GM18519 (cell line): ENCODE measurements at regions not wholly inside any gene's neighbourhood (a gene's known extent, or its start where the extent isn't known, plus 50 kb on each side); places are given as distances from the start of the nearest gene placed in this dataset.

Experiments
- ATAC-seq: cut with Tn5 transposase; IDR thresholded peaks from one replicate; pipeline ENCODE4 v1.9.1; 2021; ENCODE audit warnings: mild to moderate bottlenecking, moderate library complexity; ENCODE audit not compliant: unreplicated experiment, low FRiP score

- no peak for ATAC-seq
Measured at GRCh38 chr4:123250843-123251242, 145.8 kb upstream of the SPRY1 start.

DNA sequence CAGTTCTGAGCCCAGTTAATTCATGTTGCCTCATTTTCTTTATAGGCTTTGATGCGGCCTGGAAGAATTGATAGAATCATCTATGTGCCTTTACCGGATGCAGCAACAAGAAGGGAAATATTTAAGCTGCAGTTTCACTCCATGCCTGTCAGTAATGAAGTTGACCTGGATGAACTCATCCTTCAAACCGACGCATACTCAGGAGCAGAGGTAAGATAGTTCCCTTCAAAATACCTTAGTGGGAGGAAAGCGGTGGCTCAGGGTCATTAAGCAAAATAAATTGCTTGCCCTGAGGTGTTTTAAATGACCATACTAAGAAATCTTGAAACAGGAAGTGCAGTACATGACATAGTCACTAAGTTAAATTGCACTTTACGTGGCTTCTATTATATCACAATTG, 140.6 kb upstream of the SPRY1 start:
- no peak for ATAC-seq

- ATAC-seq = no peak
Measured at GRCh38 chr4:123256901-123257300, 139.7 kb upstream of the SPRY1 start.

DNA sequence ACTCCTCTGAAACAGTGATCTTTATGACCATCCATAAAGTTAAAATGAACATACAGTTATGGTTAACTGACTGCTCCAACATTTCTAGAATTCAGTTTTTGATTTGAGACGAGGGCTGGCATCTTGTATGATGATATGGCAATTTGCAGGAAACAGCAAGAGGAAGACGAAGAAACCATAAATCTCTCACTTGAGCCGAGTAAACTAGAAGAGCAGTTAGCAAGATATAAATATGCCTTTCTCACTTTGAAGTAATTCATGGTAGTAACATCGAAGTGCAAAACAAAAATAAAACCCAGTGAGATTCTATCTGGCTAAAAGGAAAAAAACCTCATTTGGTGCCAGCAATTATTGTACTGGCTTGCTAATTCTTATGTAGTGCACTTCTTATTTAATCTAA, 139.0 kb upstream of the SPRY1 start:
- no peak for ATAC-seq

- no peak for ATAC-seq
Measured at GRCh38 chr4:123259676-123260646, 136.6 kb upstream of the SPRY1 start.

DNA sequence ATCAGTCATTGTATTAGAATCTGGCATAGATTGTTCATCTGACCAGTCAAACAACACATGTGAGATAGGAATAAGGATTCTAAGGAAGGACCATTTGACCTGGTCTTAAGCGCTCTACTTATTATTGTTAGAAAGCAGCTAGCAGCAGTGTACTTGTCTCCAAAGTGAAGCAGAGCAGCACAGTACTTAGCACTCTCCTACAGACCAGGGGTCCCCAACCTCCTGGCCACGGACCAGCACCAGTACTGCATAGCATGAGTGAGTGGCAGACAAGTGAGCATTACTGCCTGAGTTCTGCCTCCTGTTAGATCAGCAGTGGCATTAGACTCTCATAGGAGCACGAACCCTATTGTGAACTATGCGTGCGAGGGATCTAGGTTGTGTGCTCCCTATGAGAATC, 135.9 kb upstream of the SPRY1 start:
- no peak for ATAC-seq

GRCh38 chr4:123262080-123262479, 134.5 kb upstream of the SPRY1 start:
- ATAC-seq = no peak

DNA sequence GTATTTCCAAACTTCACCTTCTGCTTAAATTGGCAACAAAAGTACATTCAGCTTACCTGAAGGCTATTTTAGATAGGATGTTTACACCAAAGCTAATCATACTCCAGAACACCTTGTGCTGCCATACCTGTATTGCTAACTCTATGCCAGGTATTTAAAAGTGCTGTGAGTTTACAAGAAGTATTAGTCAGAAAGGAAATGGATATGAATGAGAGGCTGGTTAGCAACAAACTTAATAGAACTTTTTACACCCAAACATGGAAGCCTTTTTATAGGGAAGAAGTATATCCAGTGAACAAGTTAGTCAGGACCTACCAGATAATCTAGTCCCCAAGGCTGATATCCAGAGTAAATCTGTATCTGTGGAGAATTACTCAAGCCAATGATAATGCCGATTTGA, 131.2 kb upstream of the SPRY1 start:
- no peak for ATAC-seq

- ATAC-seq = no peak
Measured at GRCh38 chr4:123266221-123266620, 130.4 kb upstream of the SPRY1 start.

GRCh38 chr4:123278755-123279154, 117.8 kb upstream of the SPRY1 start:
- no peak for ATAC-seq

GRCh38 chr4:123283371-123283895, 113.2 kb upstream of the SPRY1 start:
- ATAC-seq = no peak

- no peak for ATAC-seq
Measured at GRCh38 chr4:123284168-123284567, 112.4 kb upstream of the SPRY1 start.

DNA sequence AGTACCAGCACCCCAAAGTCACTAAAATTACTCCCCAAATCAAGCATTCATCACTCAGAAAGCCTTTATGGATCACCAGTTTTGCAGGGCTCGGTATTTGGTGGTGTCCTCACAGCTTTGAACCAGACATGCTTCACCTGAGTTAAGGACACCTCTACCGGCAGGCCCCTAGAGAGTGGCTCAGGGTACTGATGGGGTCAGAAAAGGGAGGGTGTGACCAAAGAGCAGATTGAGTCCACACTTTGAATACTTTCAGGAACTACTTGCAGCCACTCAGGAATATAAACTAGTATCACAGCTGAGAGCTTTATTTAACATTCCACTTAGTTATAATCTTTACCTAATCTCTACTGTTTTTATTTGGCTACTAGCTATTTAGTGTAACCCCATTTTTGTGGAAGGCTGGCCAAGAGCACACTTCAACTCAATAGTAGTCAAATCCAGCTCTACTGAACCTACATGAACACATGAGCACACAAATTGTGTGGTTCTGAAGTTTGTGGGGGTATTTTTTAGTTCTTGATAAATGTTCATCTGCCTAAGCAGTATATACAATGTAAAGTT, 109.6 kb upstream of the SPRY1 start:
- no peak for ATAC-seq

GRCh38 chr4:123288309-123289025, 108.1 kb upstream of the SPRY1 start:
- ATAC-seq = no peak

GRCh38 chr4:123291329-123291728, 105.3 kb upstream of the SPRY1 start:
- no peak for ATAC-seq

DNA sequence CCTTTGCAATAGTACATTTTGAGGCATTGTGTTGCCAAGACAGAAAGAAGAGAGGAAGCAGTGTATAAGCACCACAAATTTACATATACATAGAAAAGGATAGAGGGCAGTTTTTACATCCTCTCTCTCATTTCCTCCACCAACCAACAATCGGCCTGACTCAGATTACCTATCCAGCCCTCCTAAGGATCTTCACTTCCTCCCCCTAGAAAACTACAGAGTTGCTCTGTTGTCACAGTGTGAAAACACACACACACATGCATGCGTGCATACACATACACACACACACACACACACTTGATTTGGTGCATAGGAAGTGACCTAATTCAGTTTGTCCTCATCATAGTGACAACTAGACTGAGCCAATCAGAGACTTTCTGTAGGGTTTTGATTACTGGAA, 98.8 kb upstream of the SPRY1 start:
- ATAC-seq = no peak

GRCh38 chr4:123298261-123298660, 98.3 kb upstream of the SPRY1 start:
- no peak for ATAC-seq

- no peak for ATAC-seq
Measured at GRCh38 chr4:123298801-123299200, 97.8 kb upstream of the SPRY1 start.

GRCh38 chr4:123299212-123299691, 97.3 kb upstream of the SPRY1 start:
- no peak for ATAC-seq

GRCh38 chr4:123300222-123301039, 96.2 kb upstream of the SPRY1 start:
- ATAC-seq = no peak
